Fibroblast of skin of right quadriceps (primary cell): ENCODE measurements at regions not wholly inside any gene's neighbourhood (a gene's known extent, or its start where the extent isn't known, plus 50 kb on each side); places are given as distances from the start of the nearest gene placed in this dataset.

ENCODE experiments used
- DNase-seq: peaks from one replicate; pipeline ENCODE4 v3.0.0-alpha.2; 2013

GRCh38 chr3:55341502-55342031 lies 145.5 kb downstream of the WNT5A start:
- DNase-seq = peak; percentile 72

GRCh38 chr3:55339819-55340218 lies 147.3 kb downstream of the WNT5A start:
- DNase-seq = no peak

- no peak for DNase-seq
Measured at GRCh38 chr3:55339390-55339789, 147.7 kb downstream of the WNT5A start.

- DNase-seq = no peak
Measured at GRCh38 chr3:55337641-55338180, 149.4 kb downstream of the WNT5A start.

- DNase-seq = peak; percentile 82
Measured at GRCh38 chr3:55333923-55334322, 153.2 kb downstream of the WNT5A start.

- no peak for DNase-seq
Measured at GRCh38 chr3:55333046-55333445, 154.1 kb downstream of the WNT5A start.

GRCh38 chr3:55332176-55332575 lies 154.9 kb downstream of the WNT5A start:
- DNase-seq = no peak

GRCh38 chr3:55331524-55331923 lies 155.6 kb downstream of the WNT5A start:
- DNase-seq = no peak

GRCh38 chr3:55330756-55331155 lies 156.3 kb downstream of the WNT5A start:
- peak; percentile 69 for DNase-seq

- peak; percentile 96 for DNase-seq
Measured at GRCh38 chr3:55330355-55330754, 156.8 kb downstream of the WNT5A start.

GRCh38 chr3:55329849-55330248 lies 157.3 kb downstream of the WNT5A start:
- peak; percentile 96 for DNase-seq

GRCh38 chr3:55327131-55327920 lies 159.8 kb downstream of the WNT5A start:
- peak; percentile 79 for DNase-seq

GRCh38 chr3:55322638-55323037 lies 164.5 kb downstream of the WNT5A start:
- no peak for DNase-seq

- DNase-seq = no peak
Measured at GRCh38 chr3:55320928-55321327, 166.2 kb downstream of the WNT5A start.

- no peak for DNase-seq
Measured at GRCh38 chr3:55315396-55315795, 171.7 kb downstream of the WNT5A start.

- no peak for DNase-seq
Measured at GRCh38 chr3:55313666-55314065, 173.4 kb downstream of the WNT5A start.

GRCh38 chr3:55309336-55309735 lies 177.8 kb downstream of the WNT5A start:
- peak; percentile 68 for DNase-seq

- DNase-seq = peak; percentile 39
Measured at GRCh38 chr3:55307622-55308021, 179.5 kb downstream of the WNT5A start.

GRCh38 chr3:55305696-55306485 lies 181.2 kb downstream of the WNT5A start:
- DNase-seq = peak; percentile 47

- no peak for DNase-seq
Measured at GRCh38 chr3:55300701-55301100, 186.4 kb downstream of the WNT5A start.

- DNase-seq = no peak
Measured at GRCh38 chr3:55297706-55298105, 189.4 kb downstream of the WNT5A start.

- no peak for DNase-seq
Measured at GRCh38 chr3:55297245-55297644, 189.9 kb downstream of the WNT5A start.

GRCh38 chr3:55296791-55297190 lies 190.3 kb downstream of the WNT5A start:
- peak; percentile 38 for DNase-seq

- peak; percentile 86 for DNase-seq
Measured at GRCh38 chr3:55296030-55296429, 191.1 kb downstream of the WNT5A start.
